Transverse colon (tissue), 4 donors: ENCODE measurements at regions not wholly inside any gene's neighbourhood (a gene's known extent, or its start where the extent isn't known, plus 50 kb on each side); places are given as distances from the start of the nearest gene placed in this dataset.

Source experiments
- CTCF ChIP-seq, 5 experiments: fragments of 200-600 bp in 3 of 5; fragments of 450-650 bp in 2 of 5; sonication (generic) in 3 of 5; IDR thresholded peaks; 1 replicate in 2 of 5; 2 replicates in 3 of 5; pipeline ENCODE4 v1.5.1; 2016 to 2017; ENCODE audit warnings: antibody characterized with exemption in 5 of 5, inconsistent platforms in 3 of 5, mild to moderate bottlenecking in 2 of 5, moderate library complexity in 1 of 5
- EP300 ChIP-seq: sonication (generic); formaldehyde crosslinking; IDR thresholded peaks from one replicate; pipeline ENCODE4 v1.6.1; 2017; ENCODE audit warnings: antibody characterized with exemption, low read depth
- POLR2AphosphoS5 ChIP-seq, 3 donors: sonication (generic); formaldehyde crosslinking; IDR thresholded peaks; one replicate each; pipeline ENCODE4 v1.6.1; 2016; ENCODE audit warnings: antibody characterized with exemption in 3 of 3

GRCh38 chr7:94325122-94325475 is 69.6 kb upstream of the COL1A2 start:
- TF ChIP-seq CTCF (IDR thresholded peaks at IDR 0.05) = no peak
- no peak for TF ChIP-seq POLR2AphosphoS5 (IDR thresholded peaks at IDR 0.05)
- no peak for TF ChIP-seq EP300
